ENCODE measurements at regions not wholly inside any gene's neighbourhood (a gene's known extent, or its start where the extent isn't known, plus 50 kb on each side); places are given as distances from the start of the nearest gene placed in this dataset.

GRCh38 chr18:76568731-76569130 lies 73.7 kb upstream of the ZNF516 start:
- TF ChIP-seq ARNT (IDR thresholded peaks at IDR 0.05) (no peak), FOXK2 (IDR thresholded peaks at IDR 0.05) (no peak), SP1 (IDR thresholded peaks at IDR 0.05) (no peak), LEF1 (IDR thresholded peaks at IDR 0.05; ENCODE audit: borderline replicate concordance) (no peak), BHLHE40 (IDR thresholded peaks at IDR 0.05; ENCODE audit: borderline replicate concordance) (no peak)
